Stimulated activated CD8-positive, alpha-beta memory T cell treated with anti-CD3 and anti-CD28 coated beads, Interleukin-4, amount 100 ng/mL, for 24 hours (primary cell): ENCODE measurements at regions not wholly inside any gene's neighbourhood (a gene's known extent, or its start where the extent isn't known, plus 50 kb on each side); places are given as distances from the start of the nearest gene placed in this dataset.
"Not testable (repeated sequence)": the region's sequence is repeated elsewhere in the genome, so short reads cannot be mapped to it uniquely, and the experiment has no call there.

Experiments
- DNase-seq: peaks from one replicate; pipeline ENCODE4 v3.0.0-alpha.2; 2020; ENCODE audit warnings: low read depth

- DNase-seq, result no peak
These were observed 306.5 kb downstream of the C6orf118 start for GRCh38 chr6:165002866-165003265.

- no peak for DNase-seq
These were observed 307.0 kb downstream of the C6orf118 start for GRCh38 chr6:165002358-165002757.

GRCh38 chr6:165001502-165002157, 307.8 kb downstream of the C6orf118 start:
- DNase-seq, result no peak

GRCh38 chr6:164998297-164998696, 311.1 kb downstream of the C6orf118 start:
- no peak for DNase-seq

- DNase-seq, result no peak
These were observed 312.6 kb downstream of the C6orf118 start for GRCh38 chr6:164996838-164997237.

GRCh38 chr6:164991573-164991972, 317.8 kb downstream of the C6orf118 start:
- DNase-seq, result no peak

- DNase-seq, result no peak
These were observed 318.5 kb downstream of the C6orf118 start for GRCh38 chr6:164990901-164991300.

- DNase-seq, result no peak
These were observed 327.0 kb downstream of the C6orf118 start for GRCh38 chr6:164982389-164982788.

- DNase-seq, result no peak
These were observed 342.3 kb downstream of the C6orf118 start for GRCh38 chr6:164967102-164967501.

- no peak for DNase-seq
These were observed 346.6 kb downstream of the C6orf118 start for GRCh38 chr6:164962805-164963204.

GRCh38 chr6:164947164-164947563, 362.2 kb downstream of the C6orf118 start:
- DNase-seq, result no peak

- DNase-seq, result no peak
These were observed 367.1 kb downstream of the C6orf118 start for GRCh38 chr6:164942271-164942670.

GRCh38 chr6:164933238-164933794, 376.1 kb downstream of the C6orf118 start:
- DNase-seq, result not testable (repeated sequence)

- DNase-seq, result no peak
These were observed 379.9 kb downstream of the C6orf118 start for GRCh38 chr6:164929408-164929977.

GRCh38 chr6:164928728-164929407, 380.5 kb downstream of the C6orf118 start:
- no peak for DNase-seq

GRCh38 chr6:164928057-164928727, 381.2 kb downstream of the C6orf118 start:
- DNase-seq, result no peak

- DNase-seq, result peak; percentile 38
These were observed 381.9 kb downstream of the C6orf118 start for GRCh38 chr6:164927288-164928056.

- no peak for DNase-seq
These were observed 382.7 kb downstream of the C6orf118 start for GRCh38 chr6:164926686-164927085.

- DNase-seq, result no peak
These were observed 383.5 kb downstream of the C6orf118 start for GRCh38 chr6:164925681-164926530.

GRCh38 chr6:164924674-164925073, 384.7 kb downstream of the C6orf118 start:
- DNase-seq, result no peak

- no peak for DNase-seq
These were observed 392.2 kb downstream of the C6orf118 start for GRCh38 chr6:164917211-164917610.
